ENCODE measurements at regions not wholly inside any gene's neighbourhood (a gene's known extent, or its start where the extent isn't known, plus 50 kb on each side); places are given as distances from the start of the nearest gene placed in this dataset.
"Not testable (repeated sequence)": the region's sequence is repeated elsewhere in the genome, so short reads cannot be mapped to it uniquely, and the experiment has no call there.

GRCh38 chr5:39616131-39616530, 191.4 kb upstream of the DAB2 start:
- no peaks in the 10 kb centered on the region for H3K9me2 ChIP-seq (replicated peaks; ENCODE audit: insufficient read depth, low read length)
- H3K79me2 ChIP-seq (ENCODE audit: low read length): no peaks in the 10 kb centered on the region
- H3K27me3 ChIP-seq (replicated peaks; ENCODE audit: insufficient read depth, low read length): no peaks in the 10 kb centered on the region
- no peak overlapping the region for H3K4me2 ChIP-seq (ENCODE audit: low read depth, low read length)
- H3K27ac ChIP-seq (ENCODE audit: low read length): no peak overlapping the region
- DNase-seq: no peak
- no peak overlapping the region for H3K4me3 ChIP-seq (ENCODE audit: low read length)
- no peaks in the 10 kb centered on the region for H4K20me1 ChIP-seq (ENCODE audit: insufficient read depth, low read length)
- no peaks in the 10 kb centered on the region for H3K4me1 ChIP-seq (ENCODE audit: low read length)
- no peak for TF ChIP-seq EZH2 (optimal IDR thresholded peaks at IDR 0.05; ENCODE audit: low read depth, low read length)
- no peak for TF ChIP-seq CTCF (IDR thresholded peaks at IDR 0.05; ENCODE audit: low read length)
- TF ChIP-seq EZH2phosphoT487 (IDR thresholded peaks at IDR 0.05; ENCODE audit: low read length): no peak
- H3F3A ChIP-seq (ENCODE audit: insufficient read depth, low read length): no peaks in the 10 kb centered on the region
- no peaks in the 10 kb centered on the region for H3K9me3 ChIP-seq (replicated peaks; ENCODE audit: insufficient read depth, low read length)
- no peak overlapping the region for H3K9ac ChIP-seq (ENCODE audit: low read length)
- no peaks in the 10 kb centered on the region for H3K36me3 ChIP-seq (replicated peaks; ENCODE audit: insufficient read depth, low read length)
- no peak overlapping the region for H2AFZ ChIP-seq (ENCODE audit: low read length)

GRCh38 chr5:39611076-39611475, 186.3 kb upstream of the DAB2 start:
- H3K4me2 ChIP-seq (ENCODE audit: low read depth, low read length); H3K36me3 ChIP-seq (replicated peaks; ENCODE audit: insufficient read depth, low read length); H3K79me2 ChIP-seq (ENCODE audit: low read length); H2AFZ ChIP-seq (ENCODE audit: low read length); H3K4me3 ChIP-seq (ENCODE audit: low read length); H3K9me3 ChIP-seq (replicated peaks; ENCODE audit: insufficient read depth, low read length); H3K27ac ChIP-seq (ENCODE audit: low read length); H3K9ac ChIP-seq (ENCODE audit: low read length); H3K9me2 ChIP-seq (replicated peaks; ENCODE audit: insufficient read depth, low read length); DNase-seq; H3F3A ChIP-seq (ENCODE audit: insufficient read depth, low read length); H3K4me1 ChIP-seq (ENCODE audit: low read length); H3K27me3 ChIP-seq (replicated peaks; ENCODE audit: insufficient read depth, low read length); H4K20me1 ChIP-seq (ENCODE audit: insufficient read depth, low read length): not testable (repeated sequence)

GRCh38 chr5:39608024-39608423, 183.2 kb upstream of the DAB2 start:
- no peak for DNase-seq

GRCh38 chr5:39606591-39606990, 181.8 kb upstream of the DAB2 start:
- Histone ChIP-seq H3K9ac (ENCODE audit: low read length) (no peak overlapping the region), H3K4me1 (ENCODE audit: low read length) (no peaks in the 10 kb centered on the region), H3K79me2 (ENCODE audit: low read length) (no peaks in the 10 kb centered on the region), H3K27ac (ENCODE audit: low read length) (no peak overlapping the region), H3K9me3 (replicated peaks; ENCODE audit: insufficient read depth, low read length) (no peaks in the 10 kb centered on the region), H3F3A (ENCODE audit: insufficient read depth, low read length) (no peaks in the 10 kb centered on the region), H2AFZ (ENCODE audit: low read length) (no peak overlapping the region), H4K20me1 (ENCODE audit: insufficient read depth, low read length) (no peaks in the 10 kb centered on the region), H3K27me3 (replicated peaks; ENCODE audit: insufficient read depth, low read length) (no peaks in the 10 kb centered on the region), H3K4me3 (ENCODE audit: low read length) (no peak overlapping the region), H3K4me2 (ENCODE audit: low read depth, low read length) (no peak overlapping the region), H3K36me3 (replicated peaks; ENCODE audit: insufficient read depth, low read length) (no peaks in the 10 kb centered on the region), H3K9me2 (replicated peaks; ENCODE audit: insufficient read depth, low read length) (no peaks in the 10 kb centered on the region)
- no peak for DNase-seq
- TF ChIP-seq EZH2phosphoT487 (IDR thresholded peaks at IDR 0.05; ENCODE audit: low read length) (no peak), CTCF (IDR thresholded peaks at IDR 0.05; ENCODE audit: low read length) (no peak), EZH2 (optimal IDR thresholded peaks at IDR 0.05; ENCODE audit: low read depth, low read length) (no peak)

More at GRCh38 chr5:39608024-39608423, 183.2 kb upstream of the DAB2 start:
- H3K9me3 ChIP-seq (replicated peaks; ENCODE audit: insufficient read depth, low read length): no peaks in the 10 kb centered on the region
- H3K9me2 ChIP-seq (replicated peaks; ENCODE audit: insufficient read depth, low read length): no peaks in the 10 kb centered on the region
- H3K27ac ChIP-seq (ENCODE audit: low read length): no peak overlapping the region
- no peak overlapping the region for H3K4me3 ChIP-seq (ENCODE audit: low read length)
- H3K9ac ChIP-seq (ENCODE audit: low read length): no peak overlapping the region
- no peaks in the 10 kb centered on the region for H3K27me3 ChIP-seq (replicated peaks; ENCODE audit: insufficient read depth, low read length)
- H3K4me2 ChIP-seq (ENCODE audit: low read depth, low read length): no peak overlapping the region
- H2AFZ ChIP-seq (ENCODE audit: low read length): no peak overlapping the region
- H4K20me1 ChIP-seq (ENCODE audit: insufficient read depth, low read length): no peaks in the 10 kb centered on the region
- TF ChIP-seq EZH2 (optimal IDR thresholded peaks at IDR 0.05; ENCODE audit: low read depth, low read length): no peak
- no peak for TF ChIP-seq CTCF (IDR thresholded peaks at IDR 0.05; ENCODE audit: low read length)
- no peak for TF ChIP-seq EZH2phosphoT487 (IDR thresholded peaks at IDR 0.05; ENCODE audit: low read length)
- no peaks in the 10 kb centered on the region for H3F3A ChIP-seq (ENCODE audit: insufficient read depth, low read length)
- no peaks in the 10 kb centered on the region for H3K4me1 ChIP-seq (ENCODE audit: low read length)
- no peaks in the 10 kb centered on the region for H3K36me3 ChIP-seq (replicated peaks; ENCODE audit: insufficient read depth, low read length)
- no peaks in the 10 kb centered on the region for H3K79me2 ChIP-seq (ENCODE audit: low read length)

Measured in MM.1S (cell line).